Transverse colon (tissue), 4 donors: ENCODE measurements at regions not wholly inside any gene's neighbourhood (a gene's known extent, or its start where the extent isn't known, plus 50 kb on each side); places are given as distances from the start of the nearest gene placed in this dataset.

Source experiments
- CTCF ChIP-seq, 5 experiments: fragments of 200-600 bp in 3 of 5; fragments of 450-650 bp in 2 of 5; sonication (generic) in 3 of 5; IDR thresholded peaks; 1 replicate in 2 of 5; 2 replicates in 3 of 5; pipeline ENCODE4 v1.5.1; 2016 to 2017; ENCODE audit warnings: antibody characterized with exemption in 5 of 5, inconsistent platforms in 3 of 5, mild to moderate bottlenecking in 2 of 5, moderate library complexity in 1 of 5
- EP300 ChIP-seq: sonication (generic); formaldehyde crosslinking; IDR thresholded peaks from one replicate; pipeline ENCODE4 v1.6.1; 2017; ENCODE audit warnings: antibody characterized with exemption, low read depth
- POLR2A ChIP-seq: fragments of 450-650 bp; IDR thresholded peaks from one replicate; pipeline ENCODE4 v1.6.1; 2016; ENCODE audit warnings: antibody characterized with exemption, mild to moderate bottlenecking, moderate library complexity
- POLR2AphosphoS5 ChIP-seq, 3 donors: sonication (generic); formaldehyde crosslinking; IDR thresholded peaks; one replicate each; pipeline ENCODE4 v1.6.1; 2016; ENCODE audit warnings: antibody characterized with exemption in 3 of 3

GRCh38 chr12:77592836-77593235 lies 237.9 kb upstream of the NAV3 start:
- no peak for TF ChIP-seq CTCF (IDR thresholded peaks at IDR 0.05)
- TF ChIP-seq POLR2AphosphoS5 (IDR thresholded peaks at IDR 0.05), result no peak
- no peak for TF ChIP-seq POLR2A
- TF ChIP-seq EP300, result no peak
